Activated T-helper 17 cell treated with anti-CD3 and anti-CD28 coated beads, Interleukin-2, amount 50 U/mL, for 72 hours (primary cell): ENCODE measurements at regions not wholly inside any gene's neighbourhood (a gene's known extent, or its start where the extent isn't known, plus 50 kb on each side); places are given as distances from the start of the nearest gene placed in this dataset.
A peak's percentile ranks its signal among the peaks of the same experiment; 100 is the strongest.

ENCODE experiments used
- ATAC-seq: fragments of 150-1000 bp; cut with Tn5 transposase; replicated peaks from 2 replicates; pipeline ENCODE4 v1.10.0; 2021; ENCODE audit warnings: mild to moderate bottlenecking, moderate library complexity
- H3K27ac Mint-ChIP-seq: one replicate; pipeline ENCODE4 v1.8.0; 2022; ENCODE audit warnings: mixed read lengths
- H3K27me3 Mint-ChIP-seq: one replicate; pipeline ENCODE4 v1.8.0; 2022; ENCODE audit warnings: mixed read lengths
- H3K36me3 Mint-ChIP-seq: one replicate; pipeline ENCODE4 v1.8.0; 2022; ENCODE audit warnings: low read depth, mild to moderate bottlenecking, mixed read lengths
- H3K4me1 Mint-ChIP-seq: one replicate; pipeline ENCODE4 v1.8.0; 2022; ENCODE audit warnings: mixed read lengths
- H3K4me3 Mint-ChIP-seq: one replicate; pipeline ENCODE4 v1.8.0; 2022; ENCODE audit warnings: mild to moderate bottlenecking, mixed read lengths
- H3K9me3 Mint-ChIP-seq: one replicate; pipeline ENCODE4 v1.8.0; 2022; ENCODE audit warnings: mixed read lengths

GRCh38 chr1:234980645-234981396 lies 147.8 kb downstream of the TOMM20 start:
- peak; percentile 84 for ATAC-seq
- Mint-ChIP-seq H3K27me3 (no peaks in the 10 kb centered on the region), H3K36me3 (peaks cover 4% of the 10 kb centered on the region), H3K27ac (peak overlapping the region; percentile 77), H3K4me3 (peak overlapping the region; percentile 78), H3K9me3 (peaks cover under 1% of the 10 kb centered on the region), H3K4me1 (peaks cover 40% of the 10 kb centered on the region)

- Mint-ChIP-seq H3K4me1 (peaks cover 45% of the 10 kb centered on the region), H3K4me3 (peak overlapping the region; percentile 78), H3K27me3 (no peaks in the 10 kb centered on the region), H3K9me3 (peaks cover 6% of the 10 kb centered on the region), H3K36me3 (peaks cover 4% of the 10 kb centered on the region), H3K27ac (peak overlapping the region; percentile 77)
- ATAC-seq, result no peak
Observed at GRCh38 chr1:234980291-234980644, 148.4 kb downstream of the TOMM20 start.

- Mint-ChIP-seq H3K27ac (peak overlapping the region; percentile 77), H3K4me1 (peaks cover 50% of the 10 kb centered on the region), H3K9me3 (peaks cover 8% of the 10 kb centered on the region), H3K36me3 (peaks cover 4% of the 10 kb centered on the region), H3K27me3 (no peaks in the 10 kb centered on the region), H3K4me3 (peak overlapping the region; percentile 78)
- ATAC-seq, result no peak
Observed at GRCh38 chr1:234979296-234980279, 149.0 kb downstream of the TOMM20 start.

GRCh38 chr1:234978397-234979295 lies 150.0 kb downstream of the TOMM20 start:
- peak; percentile 63 for ATAC-seq
- H3K36me3 Mint-ChIP-seq, result peaks cover 4% of the 10 kb centered on the region
- H3K9me3 Mint-ChIP-seq, result peaks cover 8% of the 10 kb centered on the region
- H3K27ac Mint-ChIP-seq, result peak overlapping the region; percentile 77
- H3K4me3 Mint-ChIP-seq, result peak overlapping the region; percentile 78
- H3K27me3 Mint-ChIP-seq, result no peaks in the 10 kb centered on the region
- H3K4me1 Mint-ChIP-seq, result peaks cover 47% of the 10 kb centered on the region

GRCh38 chr1:234977875-234978396 lies 150.7 kb downstream of the TOMM20 start:
- Mint-ChIP-seq H3K4me1 (peaks cover 53% of the 10 kb centered on the region), H3K9me3 (peaks cover 8% of the 10 kb centered on the region), H3K4me3 (peak overlapping the region; percentile 78), H3K27me3 (no peaks in the 10 kb centered on the region), H3K27ac (peak overlapping the region; percentile 77), H3K36me3 (peaks cover 4% of the 10 kb centered on the region)
- ATAC-seq, result no peak

- Mint-ChIP-seq H3K4me3 (peak overlapping the region; percentile 78), H3K9me3 (peaks cover 8% of the 10 kb centered on the region), H3K27me3 (no peaks in the 10 kb centered on the region), H3K27ac (peak overlapping the region; percentile 77), H3K36me3 (peaks cover 4% of the 10 kb centered on the region), H3K4me1 (peaks cover 59% of the 10 kb centered on the region)
- ATAC-seq, result no peak
Observed at GRCh38 chr1:234976861-234977680, 151.6 kb downstream of the TOMM20 start.

- peaks cover 4% of the 10 kb centered on the region for H3K36me3 Mint-ChIP-seq
- ATAC-seq, result no peak
- H3K4me3 Mint-ChIP-seq, result peak overlapping the region; percentile 45
- H3K27me3 Mint-ChIP-seq, result no peaks in the 10 kb centered on the region
- peaks cover 14% of the 10 kb centered on the region for H3K9me3 Mint-ChIP-seq
- peaks cover 68% of the 10 kb centered on the region for H3K4me1 Mint-ChIP-seq
- H3K27ac Mint-ChIP-seq, result peak overlapping the region; percentile 77
Observed at GRCh38 chr1:234975941-234976860, 152.4 kb downstream of the TOMM20 start.

- Mint-ChIP-seq H3K36me3 (peaks cover 4% of the 10 kb centered on the region), H3K4me3 (peak overlapping the region; percentile 45), H3K27ac (peak overlapping the region; percentile 77), H3K9me3 (peaks cover 14% of the 10 kb centered on the region), H3K4me1 (peaks cover 74% of the 10 kb centered on the region), H3K27me3 (no peaks in the 10 kb centered on the region)
- ATAC-seq, result peak; percentile 1
Observed at GRCh38 chr1:234975122-234975940, 153.3 kb downstream of the TOMM20 start.

GRCh38 chr1:234973426-234974250 lies 155.0 kb downstream of the TOMM20 start:
- no peaks in the 10 kb centered on the region for H3K27me3 Mint-ChIP-seq
- peaks cover 14% of the 10 kb centered on the region for H3K9me3 Mint-ChIP-seq
- peak overlapping the region; percentile 91 for H3K27ac Mint-ChIP-seq
- no peak for ATAC-seq
- H3K36me3 Mint-ChIP-seq, result no peaks in the 10 kb centered on the region
- H3K4me3 Mint-ChIP-seq, result peak overlapping the region; percentile 73
- H3K4me1 Mint-ChIP-seq, result peaks cover 61% of the 10 kb centered on the region

GRCh38 chr1:234972411-234973191 lies 156.0 kb downstream of the TOMM20 start:
- peak; percentile 72 for ATAC-seq
- no peaks in the 10 kb centered on the region for H3K27me3 Mint-ChIP-seq

More at GRCh38 chr1:234972411-234973191, 156.0 kb downstream of the TOMM20 start:
- Mint-ChIP-seq H3K4me3 (peak overlapping the region; percentile 73), H3K9me3 (peaks cover 14% of the 10 kb centered on the region), H3K27ac (peak overlapping the region; percentile 91), H3K36me3 (no peaks in the 10 kb centered on the region), H3K4me1 (peaks cover 50% of the 10 kb centered on the region)
